Activated CD8-positive, alpha-beta memory T cell treated with anti-CD3 and anti-CD28 coated beads, Interleukin-2, amount 10 ng/mL, durations not matched to agents 7 days and 5 days (primary cell): ENCODE measurements at regions not wholly inside any gene's neighbourhood (a gene's known extent, or its start where the extent isn't known, plus 50 kb on each side); places are given as distances from the start of the nearest gene placed in this dataset.
"Not testable (repeated sequence)": the region's sequence is repeated elsewhere in the genome, so short reads cannot be mapped to it uniquely, and the experiment has no call there.

Experiments
- ATAC-seq: fragments of 150-1000 bp; cut with Tn5 transposase; one replicate; pipeline ENCODE4 v1.10.0; 2021; ENCODE audit warnings: moderate library complexity
- CTCF ChIA-PET: fragments of 350-600 bp; sonication (Branson Sonifier 250); formaldehyde crosslinking; loops from one replicate; lab custom pipeline; 2021; ENCODE audit warnings: antibody characterized with exemption; lab: Charles Lee
- DNase-seq: peaks from one replicate; pipeline ENCODE4 v3.0.0-alpha.2; 2020
- H3K27ac Mint-ChIP-seq: one replicate; pipeline ENCODE4 v1.8.0; 2021; ENCODE audit warnings: mild to moderate bottlenecking, mixed read lengths
- H3K27me3 Mint-ChIP-seq: one replicate; pipeline ENCODE4 v1.8.0; 2021; ENCODE audit warnings: mixed read lengths
- H3K36me3 Mint-ChIP-seq: one replicate; pipeline ENCODE4 v1.8.0; 2021; ENCODE audit warnings: mild to moderate bottlenecking, mixed read lengths
- H3K4me1 Mint-ChIP-seq: one replicate; pipeline ENCODE4 v1.8.0; 2021; ENCODE audit warnings: mixed read lengths
- H3K4me3 Mint-ChIP-seq: one replicate; pipeline ENCODE4 v1.8.0; 2021; ENCODE audit warnings: mild to moderate bottlenecking, moderate library complexity, mixed read lengths
- H3K9me3 Mint-ChIP-seq: one replicate; pipeline ENCODE4 v1.8.0; 2022; ENCODE audit warnings: low read depth, mixed read lengths

DNA sequence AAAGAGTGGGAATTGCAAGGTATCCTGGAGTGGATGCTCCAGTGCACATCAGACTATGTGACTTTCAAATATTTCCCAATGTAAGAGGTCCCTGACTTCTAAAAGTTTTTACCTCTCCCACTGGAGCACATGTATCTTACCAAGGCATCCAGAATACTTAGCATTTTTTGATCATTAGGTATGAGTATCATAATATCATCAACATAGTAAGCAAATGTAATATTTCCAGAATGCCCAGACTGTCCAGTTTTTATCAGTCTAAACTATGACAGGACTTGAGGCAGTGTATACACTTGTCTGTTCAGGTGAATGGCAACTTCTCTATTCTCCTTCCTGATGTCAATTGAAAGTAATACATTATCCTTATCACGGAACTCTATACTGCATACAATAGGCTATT lies 924.6 kb upstream of the GJE1 start:
- Mint-ChIP-seq H3K36me3 (no peaks in the 10 kb centered on the region), H3K27me3 (no peaks in the 10 kb centered on the region)
- ATAC-seq, result no peak

DNA sequence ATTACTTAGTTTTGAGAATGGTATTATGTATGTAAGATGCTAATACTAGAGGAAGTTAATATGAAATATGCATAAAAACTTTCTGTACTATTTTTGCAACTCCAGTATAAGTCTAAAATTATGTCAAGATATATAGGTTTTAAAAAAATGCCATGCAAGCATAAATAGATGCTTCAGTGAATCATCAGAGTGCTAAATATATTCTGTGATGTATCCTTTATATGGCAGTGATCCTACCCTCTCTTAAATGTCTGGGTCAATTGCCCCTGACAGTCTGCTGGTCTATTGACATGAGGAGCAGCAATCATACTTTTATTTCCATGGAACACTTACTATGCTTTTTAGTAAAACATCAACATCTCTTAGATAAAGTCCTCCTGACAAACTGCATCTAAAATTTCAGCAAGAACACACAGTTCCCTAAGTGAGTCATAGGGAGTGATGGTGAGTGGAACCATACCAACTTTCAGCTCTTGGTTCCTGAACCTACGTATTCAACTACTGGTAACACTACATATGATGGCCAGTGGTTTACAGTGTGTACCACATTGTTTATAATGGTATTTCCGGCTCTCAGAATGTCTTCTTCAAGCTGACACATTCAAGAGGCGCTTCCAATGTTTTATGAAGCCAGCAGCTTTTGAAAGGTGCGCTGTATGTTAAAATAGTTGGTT lies 928.7 kb upstream of the GJE1 start:
- ATAC-seq (no peak), DNase-seq (no peak)
- no peaks in the 10 kb centered on the region for H3K4me1 Mint-ChIP-seq
- H3K9me3 Mint-ChIP-seq, result no peaks in the 10 kb centered on the region
- CTCF ChIA-PET, result no interaction called here
- H3K27ac Mint-ChIP-seq, result no peak overlapping the region
- no peaks in the 10 kb centered on the region for H3K27me3 Mint-ChIP-seq
- no peaks in the 10 kb centered on the region for H3K36me3 Mint-ChIP-seq
- H3K4me3 Mint-ChIP-seq, result no peak overlapping the region

More for the DNA sequence above, 924.6 kb upstream of the GJE1 start:
- DNase-seq, result no peak
- no peak overlapping the region for H3K4me3 Mint-ChIP-seq
- no peaks in the 10 kb centered on the region for H3K9me3 Mint-ChIP-seq
- H3K4me1 Mint-ChIP-seq, result no peaks in the 10 kb centered on the region
- CTCF ChIA-PET, result no interaction called here
- no peak overlapping the region for H3K27ac Mint-ChIP-seq

DNA sequence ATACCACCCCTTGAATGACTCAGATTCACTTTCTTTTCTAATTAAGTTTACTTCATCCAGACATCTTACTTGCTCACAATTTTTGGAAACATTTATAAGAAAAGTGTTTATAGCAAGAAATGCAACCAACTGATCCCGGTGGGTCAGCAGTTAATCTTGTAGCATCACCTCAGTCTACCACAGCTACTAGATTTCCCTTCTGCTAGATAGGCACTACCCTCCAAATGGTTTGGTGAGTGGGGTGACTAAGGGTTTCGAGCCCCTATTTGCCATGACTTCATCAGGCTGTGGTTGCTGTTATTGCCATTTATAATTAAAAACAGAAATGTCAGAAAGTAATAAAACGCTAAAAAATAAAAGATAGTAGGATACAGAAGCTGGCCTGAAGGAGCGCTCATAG lies 930.1 kb upstream of the GJE1 start:
- CTCF ChIA-PET, result no interaction called here
- no peaks in the 10 kb centered on the region for H3K36me3 Mint-ChIP-seq
- H3K9me3 Mint-ChIP-seq, result no peaks in the 10 kb centered on the region
- DNase-seq (no peak), ATAC-seq (no peak)
- no peaks in the 10 kb centered on the region for H3K27me3 Mint-ChIP-seq
- no peak overlapping the region for H3K27ac Mint-ChIP-seq
- no peak overlapping the region for H3K4me3 Mint-ChIP-seq
- no peaks in the 10 kb centered on the region for H3K4me1 Mint-ChIP-seq

GRCh38 chr6:141199074-141199473 lies 933.7 kb upstream of the GJE1 start:
- Mint-ChIP-seq H3K9me3 (no peaks in the 10 kb centered on the region), H3K27me3 (no peaks in the 10 kb centered on the region), H3K27ac (no peak overlapping the region), H3K36me3 (no peaks in the 10 kb centered on the region), H3K4me3 (no peak overlapping the region), H3K4me1 (no peaks in the 10 kb centered on the region)
- DNase-seq (no peak), ATAC-seq (no peak)
- CTCF ChIA-PET, result no interaction called here

DNA sequence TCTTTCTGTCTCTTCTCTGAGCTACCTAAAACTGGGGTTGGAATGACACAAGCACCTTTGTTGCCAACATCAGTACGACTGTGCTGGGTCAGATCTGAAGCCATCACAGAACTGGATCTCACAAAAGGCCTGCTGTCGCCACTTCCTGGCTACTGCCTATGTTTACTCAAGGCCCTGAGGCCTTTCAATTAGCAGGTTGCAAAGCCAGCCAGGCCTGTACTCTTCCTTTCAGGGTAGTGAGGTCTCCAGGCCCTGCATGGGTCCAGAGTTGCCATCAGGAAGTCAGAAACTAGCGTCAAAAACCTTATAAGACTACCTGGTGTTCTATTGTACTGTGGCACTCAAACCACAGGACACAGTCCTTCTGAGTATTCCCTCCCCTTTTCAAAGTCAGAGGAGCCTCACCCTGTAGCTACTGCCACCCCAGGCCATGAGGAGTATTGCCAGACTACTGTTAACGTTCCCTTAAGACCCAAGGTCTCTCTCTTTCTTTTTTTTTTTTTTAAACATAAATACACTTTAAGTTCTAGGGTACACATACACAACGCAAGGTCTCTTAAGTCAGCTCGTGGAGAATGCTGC lies 937.4 kb upstream of the GJE1 start:
- CTCF ChIA-PET, result no interaction called here
- H3K4me3 Mint-ChIP-seq, result no peak overlapping the region
- no peaks in the 10 kb centered on the region for H3K27me3 Mint-ChIP-seq
- H3K4me1 Mint-ChIP-seq, result no peaks in the 10 kb centered on the region
- DNase-seq (no peak), ATAC-seq (no peak)
- no peaks in the 10 kb centered on the region for H3K9me3 Mint-ChIP-seq
- no peak overlapping the region for H3K27ac Mint-ChIP-seq
- H3K36me3 Mint-ChIP-seq, result no peaks in the 10 kb centered on the region

DNA sequence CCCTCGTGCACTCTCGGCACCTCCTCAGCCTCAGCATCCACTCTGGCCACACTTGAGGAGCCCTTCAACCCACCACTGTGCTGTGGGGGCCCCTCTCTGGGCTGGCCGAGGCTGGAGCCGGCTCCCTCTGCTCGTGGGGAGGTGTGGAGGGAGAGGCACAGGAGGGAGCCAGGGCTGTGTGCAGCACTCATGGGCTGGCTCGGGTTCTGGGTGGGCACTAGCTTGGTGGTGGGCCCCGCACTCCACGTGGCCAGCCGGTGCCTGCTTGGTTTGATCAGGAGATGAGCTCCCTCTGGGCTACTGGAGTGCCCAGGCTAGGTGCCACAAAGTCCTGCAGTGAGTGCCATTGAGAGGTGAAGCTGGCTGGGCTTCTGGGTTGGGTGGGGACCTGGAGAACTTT lies 949.4 kb upstream of the GJE1 start:
- ATAC-seq (no peak), DNase-seq (no peak)
- H3K27me3 Mint-ChIP-seq, result no peaks in the 10 kb centered on the region
- H3K36me3 Mint-ChIP-seq, result no peaks in the 10 kb centered on the region
- CTCF ChIA-PET, result no interaction called here
- H3K4me3 Mint-ChIP-seq, result no peak overlapping the region
- no peak overlapping the region for H3K27ac Mint-ChIP-seq
- H3K9me3 Mint-ChIP-seq, result no peaks in the 10 kb centered on the region
- H3K4me1 Mint-ChIP-seq, result no peaks in the 10 kb centered on the region

DNA sequence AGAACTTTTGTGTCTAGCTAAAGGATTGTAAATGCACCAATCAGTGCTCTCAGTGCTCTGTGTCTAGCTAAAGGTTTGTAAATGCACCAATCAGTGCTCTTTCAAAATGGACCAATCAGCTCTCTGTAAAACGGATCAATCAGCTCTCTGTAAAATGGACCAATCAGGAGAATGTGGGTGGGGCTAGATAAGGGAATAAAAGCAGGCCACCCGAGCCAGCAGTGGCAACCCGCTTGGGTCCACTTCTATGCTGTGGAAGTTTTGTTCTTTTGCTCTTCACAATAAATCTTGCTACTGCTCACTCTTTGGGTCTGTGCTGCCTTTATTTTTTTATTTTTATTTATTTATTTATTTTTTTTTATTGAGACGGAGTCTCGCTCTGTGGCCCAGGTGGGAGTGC lies 957.3 kb upstream of the GJE1 start:
- H3K27me3 Mint-ChIP-seq, CTCF ChIA-PET, H3K4me1 Mint-ChIP-seq, H3K4me3 Mint-ChIP-seq, DNase-seq, H3K9me3 Mint-ChIP-seq, ATAC-seq, H3K36me3 Mint-ChIP-seq, H3K27ac Mint-ChIP-seq: not testable (repeated sequence)

DNA sequence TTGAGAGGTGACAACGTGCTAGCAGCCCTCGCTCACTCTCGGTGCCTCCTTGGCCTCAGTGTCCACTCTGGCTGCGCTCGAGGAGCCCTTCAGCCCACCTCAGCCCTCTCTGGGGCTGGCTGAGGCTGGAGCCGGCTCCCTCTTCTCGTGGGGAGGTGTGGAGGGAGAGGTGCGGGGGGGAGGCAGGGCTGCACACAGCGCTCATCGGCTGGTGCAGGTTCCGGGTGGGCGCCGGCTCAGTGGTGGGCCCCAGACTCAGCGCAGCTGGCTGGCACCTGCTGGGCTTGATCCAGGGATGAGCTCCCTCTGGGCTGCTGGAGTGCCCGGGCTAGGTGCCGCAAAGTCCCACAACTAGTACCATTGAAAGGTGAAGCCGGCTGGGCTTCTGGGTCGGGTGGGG lies 957.8 kb upstream of the GJE1 start:
- Mint-ChIP-seq H3K27me3 (peaks cover 2% of the 10 kb centered on the region), H3K9me3 (peaks cover 4% of the 10 kb centered on the region), H3K36me3 (no peaks in the 10 kb centered on the region), H3K27ac (no peak overlapping the region), H3K4me1 (no peaks in the 10 kb centered on the region), H3K4me3 (no peak overlapping the region)
- CTCF ChIA-PET, result no interaction called here
- ATAC-seq (no peak), DNase-seq (no peak)

GRCh38 chr6:141173529-141173928 lies 959.2 kb upstream of the GJE1 start:
- peaks cover 2% of the 10 kb centered on the region for H3K27me3 Mint-ChIP-seq

GRCh38 chr6:141169419-141169818 lies 963.3 kb upstream of the GJE1 start:
- CTCF ChIA-PET, result no interaction called here
- no peak overlapping the region for H3K4me3 Mint-ChIP-seq
- no peaks in the 10 kb centered on the region for H3K4me1 Mint-ChIP-seq
- H3K27ac Mint-ChIP-seq, result no peak overlapping the region
- peaks cover 2% of the 10 kb centered on the region for H3K27me3 Mint-ChIP-seq
- H3K9me3 Mint-ChIP-seq, result no peaks in the 10 kb centered on the region
- DNase-seq (no peak), ATAC-seq (no peak)
- no peaks in the 10 kb centered on the region for H3K36me3 Mint-ChIP-seq

More at GRCh38 chr6:141173529-141173928, 959.2 kb upstream of the GJE1 start:
- Mint-ChIP-seq H3K4me3 (no peak overlapping the region), H3K4me1 (no peaks in the 10 kb centered on the region), H3K9me3 (peaks cover 4% of the 10 kb centered on the region), H3K36me3 (no peaks in the 10 kb centered on the region), H3K27ac (no peak overlapping the region)
- DNase-seq (no peak), ATAC-seq (no peak)
- CTCF ChIA-PET, result no interaction called here

- Mint-ChIP-seq H3K4me3 (no peak overlapping the region), H3K27me3 (peaks cover 2% of the 10 kb centered on the region), H3K36me3 (no peaks in the 10 kb centered on the region), H3K4me1 (no peaks in the 10 kb centered on the region), H3K9me3 (no peaks in the 10 kb centered on the region), H3K27ac (no peak overlapping the region)
- DNase-seq (no peak), ATAC-seq (no peak)
- CTCF ChIA-PET, result no interaction called here
Observed at GRCh38 chr6:141167945-141168344, 964.8 kb upstream of the GJE1 start.

- no peak for ATAC-seq
- DNase-seq, result no peak
- Mint-ChIP-seq H3K36me3 (no peaks in the 10 kb centered on the region), H3K9me3 (no peaks in the 10 kb centered on the region), H3K4me3 (no peak overlapping the region), H3K4me1 (no peaks in the 10 kb centered on the region), H3K27me3 (no peaks in the 10 kb centered on the region), H3K27ac (no peak overlapping the region)
- CTCF ChIA-PET, result no interaction called here
Observed at GRCh38 chr6:141165002-141165665, 967.6 kb upstream of the GJE1 start.

DNA sequence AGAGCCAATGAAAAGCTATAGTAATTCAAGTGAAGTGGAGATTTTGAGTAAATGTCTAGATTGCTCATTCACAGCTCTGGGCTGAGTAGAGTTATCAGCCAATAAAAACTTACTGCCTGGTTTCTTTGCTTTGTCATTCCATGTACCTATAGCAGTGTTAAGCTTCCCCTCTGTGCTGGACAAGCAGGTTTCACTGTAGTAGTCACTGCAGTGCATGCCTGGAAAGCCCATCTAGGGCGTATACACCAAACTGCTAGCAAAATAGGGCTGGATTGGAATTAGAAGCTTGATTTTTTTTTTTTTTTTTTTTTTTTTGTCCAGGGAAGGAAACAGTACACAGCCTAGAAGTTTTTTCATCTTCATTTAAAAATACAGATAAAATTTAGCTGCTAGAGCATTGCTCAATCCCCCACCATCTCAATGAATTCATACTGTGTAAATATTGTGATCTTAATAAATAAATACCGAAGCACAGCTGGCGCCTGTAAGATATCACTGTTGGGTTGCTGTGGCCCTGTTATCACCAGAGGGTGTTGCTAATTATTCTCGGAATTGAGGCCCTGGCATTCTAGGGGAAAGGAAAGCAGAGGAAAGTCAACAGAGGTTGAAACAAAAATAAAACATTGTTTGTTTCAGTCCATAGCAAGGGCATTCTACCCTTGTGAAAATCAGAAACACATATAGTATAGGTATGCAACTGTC lies 968.5 kb upstream of the GJE1 start:
- DNase-seq (no peak), ATAC-seq (no peak)
- CTCF ChIA-PET, result no interaction called here
- no peaks in the 10 kb centered on the region for H3K4me1 Mint-ChIP-seq
- no peaks in the 10 kb centered on the region for H3K9me3 Mint-ChIP-seq
- no peak overlapping the region for H3K27ac Mint-ChIP-seq
- no peaks in the 10 kb centered on the region for H3K27me3 Mint-ChIP-seq
- H3K4me3 Mint-ChIP-seq, result no peak overlapping the region
- H3K36me3 Mint-ChIP-seq, result no peaks in the 10 kb centered on the region

DNA sequence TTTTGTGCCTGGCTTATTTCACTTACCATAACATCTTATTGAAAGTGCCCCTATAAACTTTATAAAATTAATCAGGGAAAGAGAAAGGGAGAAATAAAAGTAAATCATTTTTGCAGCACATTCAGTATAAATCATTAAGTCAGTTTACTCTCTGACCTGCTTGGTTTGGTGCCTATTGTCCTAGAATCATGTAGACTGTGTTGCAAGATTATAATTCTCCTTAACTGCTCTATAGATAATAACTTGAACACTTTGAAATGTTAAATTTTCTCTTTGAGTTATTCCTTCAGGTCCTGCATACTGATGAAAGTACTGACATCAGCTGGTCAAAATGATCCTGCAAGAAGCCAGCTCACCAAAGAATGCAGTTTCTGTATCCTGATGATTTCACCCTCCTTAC lies 969.6 kb upstream of the GJE1 start:
- CTCF ChIA-PET, result no interaction called here
- Mint-ChIP-seq H3K27ac (no peak overlapping the region), H3K9me3 (no peaks in the 10 kb centered on the region), H3K36me3 (no peaks in the 10 kb centered on the region), H3K4me3 (no peak overlapping the region), H3K4me1 (no peaks in the 10 kb centered on the region), H3K27me3 (no peaks in the 10 kb centered on the region)
- no peak for DNase-seq
- no peak for ATAC-seq
